GM12878 (cell line): ENCODE measurements at regions not wholly inside any gene's neighbourhood (a gene's known extent, or its start where the extent isn't known, plus 50 kb on each side); places are given as distances from the start of the nearest gene placed in this dataset.
"Not testable (repeated sequence)": the region's sequence is repeated elsewhere in the genome, so short reads cannot be mapped to it uniquely, and the experiment has no call there.

Source experiments
- ATAC-seq: fragments of 200-7000 bp; cut with Tn5 transposase; 3 replicates; pipeline ENCODE4 v1.9.1; 2020; ENCODE audit warnings: mild to moderate bottlenecking, moderate library complexity
- BruUV-seq: library from RNA; stranded (reverse); fragments of 400-500 nt; replicated peaks from 2 replicates; lab custom pipeline; 2021; lab: Mats Ljungman, UMichigan
- CTCF ChIA-PET: fragments of 300-600 bp; sonication (Branson Sonifier 250); formaldehyde crosslinking; extraction: SDS; loops from one replicate; lab custom pipeline; 2021; ENCODE audit warnings: inconsistent platforms; lab: Yijun Ruan, JAX
- POLR2A ChIA-PET: fragments of 350-600 bp; formaldehyde crosslinking; extraction: SDS; loops from one replicate; lab custom pipeline; 2021; ENCODE audit warnings: inconsistent platforms; lab: Charles Lee
- RAD21 ChIA-PET: fragments of 300-600 bp; sonication (Branson Sonifier 250); formaldehyde crosslinking; loops from one replicate; lab custom pipeline; 2023; ENCODE audit warnings: antibody characterized with exemption; ENCODE audit not compliant: unreplicated experiment; lab: Charles Lee
- SMC1A ChIA-PET: fragments of 300-600 bp; sonication (Branson Sonifier 250); formaldehyde crosslinking; loops from one replicate; lab custom pipeline; 2023; ENCODE audit not compliant: unreplicated experiment, uncharacterized antibody; lab: Charles Lee
- DNase-seq: peaks from one replicate; pipeline ENCODE4 v3.0.0-alpha.2; 2011; ENCODE audit warnings: low read depth, low spot score
- FAIRE-seq: peaks from 3 replicates; lab custom pipeline; 2011; peaks lifted over from hg19 to GRCh38; lab: Jason Lieb, UNC
- H2AFZ ChIP-seq: 2 replicates; pipeline ENCODE4 v1.6.0; 2011; ENCODE audit warnings: low read depth, low read length, control low read depth; ENCODE audit not compliant: control insufficient read depth
- H3K27ac ChIP-seq: 2 replicates; pipeline ENCODE4 v1.5.1; 2011; ENCODE audit warnings: control low read depth; ENCODE audit not compliant: control insufficient read depth, insufficient read depth
- H3K27me3 ChIP-seq, 2 experiments: replicated peaks in 1 of 2; 2 replicates each; pipeline versions ENCODE4 v1.6.0 to v1.6.1; 2011; ENCODE audit warnings: low read length in 1 of 2; ENCODE audit not compliant: control insufficient read depth in 2 of 2, insufficient read depth in 2 of 2
- H3K36me3 ChIP-seq, 2 experiments: 2 replicates each; pipeline ENCODE4 v1.5.1; 2011; ENCODE audit warnings: low read length in 1 of 2; ENCODE audit not compliant: control insufficient read depth in 2 of 2, insufficient read depth in 2 of 2
- H3K4me1 ChIP-seq: 2 replicates; pipeline ENCODE4 v1.6.1; 2011; ENCODE audit warnings: mild to moderate bottlenecking, low read length, moderate library complexity, mixed read lengths; ENCODE audit not compliant: control insufficient read depth, insufficient read depth
- H3K4me2 ChIP-seq: 2 replicates; pipeline ENCODE4 v1.6.0; 2011; ENCODE audit warnings: control low read depth; ENCODE audit not compliant: control insufficient read depth, insufficient read depth
- H3K4me3 ChIP-seq: fragments of 200-600 bp; sonication (generic); 2 replicates; pipeline ENCODE4 v1.5.1; 2016
- H3K79me2 ChIP-seq: 2 replicates; pipeline ENCODE4 v1.6.0; 2011; ENCODE audit warnings: low read length; ENCODE audit not compliant: control insufficient read depth, insufficient read depth
- H3K9ac ChIP-seq: 2 replicates; pipeline ENCODE4 v1.8.0; 2011; ENCODE audit warnings: low read length, control low read depth, mixed read lengths; ENCODE audit not compliant: control insufficient read depth, insufficient read depth
- H3K9me3 ChIP-seq: replicated peaks from 3 replicates; pipeline ENCODE4 v1.5.1; 2011; ENCODE audit warnings: mild to moderate bottlenecking, low read length; ENCODE audit not compliant: control insufficient read depth, insufficient read depth
- H4K20me1 ChIP-seq: 2 replicates; pipeline ENCODE4 v1.6.0; 2011; ENCODE audit not compliant: control insufficient read depth, insufficient read depth
- CBX3 ChIP-seq: fragments of 200-600 bp; sonication (generic); IDR thresholded peaks from 2 replicates; pipeline ENCODE4 v1.6.1; 2016; ENCODE audit warnings: low read depth, borderline replicate concordance
- MXI1 ChIP-seq: fragments of 150-350 bp; IDR thresholded peaks from 2 replicates; pipeline ENCODE4 v1.6.1; 2011; ENCODE audit warnings: low read depth, mild to moderate bottlenecking, inconsistent platforms, low read length, improper control_type of control experiment
- WGBS: methylation state at CpG from one replicate; pipeline ENCODE4 v1.1.6; 2016; ENCODE audit warnings: low lambda C conversion rate; ENCODE audit not compliant: insufficient replicate concordance, insufficient coverage; ENCODE audit errors: missing lambda C conversion rate; 5-methylcytosine and 5-hydroxymethylcytosine counted together
- in situ Hi-C: fragments of 300-500 bp; cut with MboI; formaldehyde crosslinking; loops from 9 replicates; pipeline ENCODE4 v1.14.3; 2018; ENCODE audit warnings: mixed read lengths
- intact Hi-C: fragments of 100-400 bp; cut with micrococcal nuclease; formaldehyde crosslinking; loops from one replicate; pipeline ENCODE4 v1.14.2; 2022; ENCODE audit not compliant: unreplicated experiment
- TF ChIP-seq, protein P1 (sequence below): fragments of 450-650 bp; formaldehyde crosslinking; IDR thresholded peaks from 2 replicates; pipeline ENCODE4 v1.4.0; 2022; ENCODE audit warnings: mild to moderate bottlenecking, moderate library complexity

GRCh38 chr2:95702471-95702870 is 110.7 kb downstream of the TRIM43 start (continued):
- TF ChIP-seq, protein P1, sequence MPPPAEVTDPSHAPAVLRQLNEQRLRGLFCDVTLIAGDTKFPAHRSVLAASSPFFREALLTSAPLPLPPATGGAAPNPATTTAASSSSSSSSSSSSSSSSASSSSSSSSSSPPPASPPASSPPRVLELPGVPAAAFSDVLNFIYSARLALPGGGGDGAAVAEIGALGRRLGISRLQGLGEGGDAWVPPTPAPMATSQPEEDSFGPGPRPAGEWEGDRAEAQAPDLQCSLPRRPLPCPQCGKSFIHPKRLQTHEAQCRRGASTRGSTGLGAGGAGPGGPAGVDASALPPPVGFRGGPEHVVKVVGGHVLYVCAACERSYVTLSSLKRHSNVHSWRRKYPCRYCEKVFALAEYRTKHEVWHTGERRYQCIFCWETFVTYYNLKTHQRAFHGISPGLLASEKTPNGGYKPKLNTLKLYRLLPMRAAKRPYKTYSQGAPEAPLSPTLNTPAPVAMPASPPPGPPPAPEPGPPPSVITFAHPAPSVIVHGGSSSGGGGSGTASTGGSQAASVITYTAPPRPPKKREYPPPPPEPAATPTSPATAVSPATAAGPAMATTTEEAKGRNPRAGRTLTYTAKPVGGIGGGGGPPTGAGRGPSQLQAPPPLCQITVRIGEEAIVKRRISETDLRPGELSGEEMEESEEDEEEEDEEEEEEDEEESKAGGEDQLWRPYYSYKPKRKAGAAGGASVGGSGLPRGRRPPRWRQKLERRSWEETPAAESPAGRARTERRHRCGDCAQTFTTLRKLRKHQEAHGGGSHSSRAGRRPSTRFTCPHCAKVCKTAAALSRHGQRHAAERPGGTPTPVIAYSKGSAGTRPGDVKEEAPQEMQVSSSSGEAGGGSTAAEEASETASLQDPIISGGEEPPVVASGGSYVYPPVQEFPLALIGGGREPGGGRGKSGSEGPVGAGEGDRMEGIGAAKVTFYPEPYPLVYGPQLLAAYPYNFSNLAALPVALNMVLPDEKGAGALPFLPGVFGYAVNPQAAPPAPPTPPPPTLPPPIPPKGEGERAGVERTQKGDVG (CRISPR knock-in tag) = no peak
- TF ChIP-seq MXI1 = no peak
- TF ChIP-seq CBX3 = no peak

DNA sequence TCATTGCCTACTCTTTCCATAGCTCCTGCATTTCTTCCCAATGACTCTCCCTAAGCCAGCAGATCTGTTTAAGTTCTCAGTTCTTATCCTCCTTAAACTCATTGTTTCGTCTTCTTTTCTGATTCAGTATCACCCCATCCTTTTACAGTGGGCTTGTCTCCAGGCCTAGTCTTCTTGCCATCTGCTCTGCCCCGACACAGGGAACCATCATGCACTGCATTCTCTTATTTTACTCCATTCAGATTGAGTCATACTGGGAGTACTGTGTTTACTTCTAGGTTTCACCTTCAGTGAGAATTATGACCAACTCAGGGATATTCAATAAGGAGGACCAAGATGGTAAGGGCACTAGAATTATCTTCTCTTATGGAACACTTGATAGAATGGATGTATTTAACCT is 115.4 kb downstream of the TRIM43 start:
- POLR2A ChIA-PET, H3K9me3 ChIP-seq, DNase-seq, H3K9ac ChIP-seq, H3K4me2 ChIP-seq, ATAC-seq, intact Hi-C loops, in situ Hi-C loops, CTCF ChIA-PET, H3K4me3 ChIP-seq, H2AFZ ChIP-seq, RAD21 ChIA-PET, H4K20me1 ChIP-seq, H3K27ac ChIP-seq, BruUV-seq, H3K36me3 ChIP-seq, H3K79me2 ChIP-seq, H3K27me3 ChIP-seq, SMC1A ChIA-PET, H3K4me1 ChIP-seq: not testable (repeated sequence)
- 0% methylated on average over 2 of the region's 2 CpGs for WGBS
- peak; percentile 7 for FAIRE-seq
